Activated CD4-positive, alpha-beta T cell treated with anti-CD3 and anti-CD28 coated beads, Interleukin-2, amount 50 U/mL, for 24 hours (primary cell): ENCODE measurements at regions not wholly inside any gene's neighbourhood (a gene's known extent, or its start where the extent isn't known, plus 50 kb on each side); places are given as distances from the start of the nearest gene placed in this dataset.
"Not testable (repeated sequence)": the region's sequence is repeated elsewhere in the genome, so short reads cannot be mapped to it uniquely, and the experiment has no call there.

ENCODE experiments used
- DNase-seq, 2 donors: peaks; one replicate each; pipeline ENCODE4 v3.0.0-alpha.2; 2020; ENCODE audit warnings: low read depth in 1 of 2, low spot score in 1 of 2

DNA sequence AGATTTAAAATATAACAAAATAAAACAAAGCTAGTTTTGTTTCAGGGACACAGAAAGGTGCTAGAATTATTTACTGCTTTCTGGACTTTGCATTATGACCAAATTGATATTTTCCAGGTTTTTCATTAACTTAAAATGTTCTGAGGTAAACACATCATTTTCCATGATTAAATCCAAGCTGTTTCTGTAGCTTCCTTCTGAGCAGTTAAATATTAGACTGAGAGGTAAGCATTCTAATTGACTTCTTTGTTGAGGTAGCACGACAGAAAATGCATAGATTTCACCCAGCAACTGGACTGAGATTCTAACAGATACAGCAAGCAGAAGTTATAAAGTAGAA, 98.3 kb downstream of the BMP4 start:
- DNase-seq = no peak

DNA sequence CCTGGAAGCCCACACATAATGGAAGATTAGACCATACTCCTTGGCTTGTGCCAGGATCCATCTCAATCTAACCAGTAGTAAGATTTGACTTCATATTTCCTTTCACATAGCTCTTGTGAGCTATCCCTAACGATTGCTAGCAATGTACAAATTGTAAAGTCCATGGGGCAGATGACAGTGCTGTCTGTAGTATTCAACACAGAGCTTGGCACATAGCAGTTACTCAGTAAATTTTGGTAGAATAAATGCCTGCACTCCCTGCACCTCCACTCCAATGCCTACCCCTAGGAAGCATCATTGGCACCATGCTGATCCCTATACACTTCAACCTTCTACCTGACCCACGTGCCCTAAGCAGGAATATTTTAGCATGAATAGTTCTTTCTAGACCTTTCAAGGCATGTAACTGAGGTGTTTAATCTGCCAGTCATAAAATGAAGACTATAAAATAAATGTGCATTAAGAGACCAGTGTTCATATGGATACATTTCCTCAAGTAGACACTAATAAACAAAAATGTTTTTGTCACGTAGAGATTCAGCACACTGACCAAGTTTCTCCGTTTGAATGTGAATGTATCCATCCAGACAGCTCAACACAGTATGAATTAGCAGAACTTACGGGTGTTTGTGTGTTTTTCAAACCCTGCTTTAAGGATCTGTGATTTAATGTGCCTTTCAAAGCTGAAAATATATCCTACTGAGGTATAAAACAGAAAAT, 98.8 kb downstream of the BMP4 start:
- no peak for DNase-seq

DNA sequence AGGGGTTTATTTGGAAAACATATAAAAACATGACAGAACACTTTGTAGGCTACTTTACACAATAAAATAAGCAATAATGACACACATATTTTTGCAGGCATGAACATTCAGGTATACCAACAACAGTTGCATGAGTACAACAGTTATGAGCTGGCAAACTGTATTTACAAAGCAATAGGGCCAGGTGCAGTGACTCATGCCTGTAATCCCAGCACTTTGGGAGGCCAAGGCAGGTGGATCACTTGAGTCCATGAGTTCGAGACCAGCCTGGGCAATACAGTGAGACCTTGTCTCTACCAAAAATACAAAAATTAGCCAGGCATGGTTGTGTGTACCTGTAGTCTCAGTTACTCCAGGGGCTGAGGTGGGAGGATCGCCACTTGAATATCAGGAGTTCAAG, 101.1 kb downstream of the BMP4 start:
- no peak for DNase-seq

DNA sequence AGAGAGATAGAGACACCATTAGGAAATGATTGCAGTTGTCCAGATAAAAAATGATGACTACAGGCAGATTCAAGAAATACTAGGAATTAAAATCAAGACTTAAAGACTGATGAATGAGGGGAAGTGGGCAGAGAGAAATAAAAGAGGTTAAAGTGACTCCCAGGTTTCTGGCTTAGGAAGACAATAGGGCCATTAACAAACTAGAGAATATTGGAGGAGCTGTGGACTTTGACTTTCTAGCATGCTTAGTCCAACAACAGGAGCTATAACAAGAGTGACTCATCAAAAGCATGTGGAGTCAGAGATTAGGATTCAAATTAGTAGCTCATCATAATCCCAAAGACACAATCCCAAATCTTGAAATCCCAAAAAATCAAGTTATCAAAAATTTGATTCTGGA, 101.5 kb downstream of the BMP4 start:
- no peak for DNase-seq

DNA sequence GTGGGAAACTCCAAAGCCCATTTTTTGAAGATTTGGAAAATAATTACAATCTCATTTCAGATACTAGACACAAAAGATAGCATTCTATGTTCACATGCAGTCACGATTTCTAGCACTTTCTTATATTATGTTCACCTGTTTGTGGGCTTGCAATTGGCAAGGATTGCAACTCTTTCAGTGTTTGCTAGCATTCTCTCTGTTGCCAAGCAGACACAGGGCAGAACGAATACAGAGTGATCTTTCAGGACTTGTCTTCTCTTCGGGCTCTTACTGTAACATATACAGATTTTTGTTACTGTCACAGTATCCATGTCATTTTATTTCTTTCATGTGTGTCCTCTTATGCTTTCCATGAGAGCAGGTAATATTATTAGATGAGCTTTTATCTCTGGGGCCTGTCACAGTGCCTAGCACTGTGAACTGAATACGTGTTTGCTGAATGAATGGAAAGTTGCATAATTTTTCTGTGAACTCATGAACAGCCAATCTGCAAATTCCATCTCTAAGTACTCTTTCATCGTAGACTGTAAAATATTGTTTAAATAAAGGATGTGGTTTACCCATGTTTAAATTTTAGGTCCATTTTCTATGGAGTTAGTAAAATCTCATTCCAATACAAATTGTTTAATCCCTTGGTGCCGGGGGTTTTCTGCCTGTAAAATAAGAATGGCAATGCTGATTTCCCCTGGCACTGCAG, 105.1 kb downstream of the BMP4 start:
- DNase-seq = no peak

DNA sequence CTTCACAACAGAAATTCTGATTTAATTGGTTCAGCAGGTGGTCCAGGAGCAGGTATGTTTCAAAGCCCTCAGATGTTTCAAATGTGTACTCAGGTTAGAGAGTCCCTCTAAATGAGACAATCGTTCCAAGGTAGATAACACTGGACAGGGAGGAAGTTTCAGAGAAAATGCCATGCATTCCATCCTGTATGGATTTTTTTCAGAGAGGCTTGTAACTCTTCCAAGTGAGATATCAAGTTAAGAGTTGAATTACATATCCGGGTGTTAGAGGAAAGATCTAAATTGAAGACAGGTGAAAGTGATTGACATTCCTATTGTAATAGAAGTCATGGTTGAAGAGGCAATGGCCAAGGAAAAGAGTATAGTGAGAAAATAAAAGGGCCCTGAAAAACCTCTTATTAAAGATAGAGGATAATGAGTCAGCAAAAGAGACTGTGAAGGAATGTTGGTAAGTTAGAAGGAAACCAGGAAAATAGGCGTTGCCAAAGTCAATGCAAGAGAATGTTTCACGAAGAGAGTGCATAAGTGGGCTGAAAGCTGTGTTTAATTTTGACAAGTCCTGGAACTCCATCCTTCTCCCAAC, 105.8 kb downstream of the BMP4 start:
- no peak for DNase-seq

DNA sequence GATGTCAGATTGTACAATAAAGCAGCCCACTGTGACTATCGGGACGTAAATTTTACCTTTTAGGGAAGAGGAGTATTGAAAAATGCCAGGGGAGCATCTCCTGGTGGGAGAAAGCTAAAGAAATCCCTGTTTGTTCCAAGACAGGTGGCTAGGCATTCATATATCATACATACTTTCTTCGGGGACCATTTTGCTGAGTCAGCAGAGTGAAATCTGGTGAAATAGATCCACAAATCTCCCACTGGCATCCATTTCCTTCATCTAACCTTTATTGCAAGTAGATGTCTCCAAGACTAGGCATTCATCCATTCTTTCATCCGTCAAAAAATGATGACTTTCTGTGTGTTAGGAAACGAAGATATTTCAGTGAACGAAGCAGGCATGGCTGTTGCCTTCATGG, 107.1 kb downstream of the BMP4 start:
- DNase-seq = no peak

DNA sequence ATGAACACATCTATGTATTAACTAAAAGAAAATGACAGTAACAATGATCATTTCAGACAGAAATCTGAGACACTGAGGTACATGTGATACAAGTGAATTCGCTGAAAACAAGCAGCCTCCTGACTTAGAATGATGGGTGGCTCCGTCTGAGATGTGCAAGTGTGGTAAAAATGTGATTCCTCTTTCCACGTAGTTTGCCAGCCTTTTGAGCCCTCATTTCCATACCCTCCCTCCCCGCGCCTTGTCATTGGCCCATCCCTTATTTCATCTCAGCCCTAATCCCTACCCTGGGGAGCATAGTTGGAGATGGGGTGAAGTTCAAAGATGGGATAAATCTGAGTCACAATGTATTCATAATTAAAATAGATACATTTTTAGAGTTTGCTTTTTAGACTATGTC, 107.8 kb downstream of the BMP4 start:
- DNase-seq = no peak

DNA sequence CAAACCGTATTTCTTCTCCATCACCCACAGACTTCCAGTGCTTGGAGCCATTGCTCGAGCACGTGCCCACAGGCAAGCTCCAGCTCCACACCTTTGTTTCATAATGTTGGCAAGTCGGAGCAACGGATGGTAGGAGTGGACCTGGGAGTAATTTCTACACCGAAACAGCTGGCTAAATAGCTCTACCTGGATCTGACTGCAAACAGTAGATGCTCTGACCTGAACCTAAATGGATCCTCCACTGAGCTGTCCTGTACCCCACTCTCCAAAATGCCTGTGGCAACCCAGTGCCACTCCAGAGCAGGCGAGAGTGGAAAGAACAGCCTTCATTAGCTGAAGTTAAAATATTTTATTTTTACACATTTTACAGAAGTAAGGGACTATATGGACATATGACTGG, 108.7 kb downstream of the BMP4 start:
- no peak for DNase-seq

DNA sequence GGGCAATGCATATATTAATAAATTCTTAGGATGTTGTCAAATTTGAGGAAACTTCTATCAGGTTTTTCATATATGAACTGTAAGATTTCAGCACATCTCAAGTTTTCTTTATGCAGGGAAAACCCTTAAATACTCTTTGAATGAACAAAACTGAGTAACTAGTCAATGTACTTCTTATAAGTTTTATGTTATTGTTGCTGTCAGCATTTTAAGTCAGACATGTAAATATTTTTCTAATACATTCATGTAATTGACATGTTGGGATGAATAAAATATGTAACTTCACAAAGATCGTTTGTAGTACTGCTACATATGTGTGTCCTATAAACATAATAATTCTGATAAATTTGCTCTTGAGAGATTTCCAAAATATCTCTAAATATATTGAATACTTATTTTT, 109.6 kb downstream of the BMP4 start:
- no peak for DNase-seq

DNA sequence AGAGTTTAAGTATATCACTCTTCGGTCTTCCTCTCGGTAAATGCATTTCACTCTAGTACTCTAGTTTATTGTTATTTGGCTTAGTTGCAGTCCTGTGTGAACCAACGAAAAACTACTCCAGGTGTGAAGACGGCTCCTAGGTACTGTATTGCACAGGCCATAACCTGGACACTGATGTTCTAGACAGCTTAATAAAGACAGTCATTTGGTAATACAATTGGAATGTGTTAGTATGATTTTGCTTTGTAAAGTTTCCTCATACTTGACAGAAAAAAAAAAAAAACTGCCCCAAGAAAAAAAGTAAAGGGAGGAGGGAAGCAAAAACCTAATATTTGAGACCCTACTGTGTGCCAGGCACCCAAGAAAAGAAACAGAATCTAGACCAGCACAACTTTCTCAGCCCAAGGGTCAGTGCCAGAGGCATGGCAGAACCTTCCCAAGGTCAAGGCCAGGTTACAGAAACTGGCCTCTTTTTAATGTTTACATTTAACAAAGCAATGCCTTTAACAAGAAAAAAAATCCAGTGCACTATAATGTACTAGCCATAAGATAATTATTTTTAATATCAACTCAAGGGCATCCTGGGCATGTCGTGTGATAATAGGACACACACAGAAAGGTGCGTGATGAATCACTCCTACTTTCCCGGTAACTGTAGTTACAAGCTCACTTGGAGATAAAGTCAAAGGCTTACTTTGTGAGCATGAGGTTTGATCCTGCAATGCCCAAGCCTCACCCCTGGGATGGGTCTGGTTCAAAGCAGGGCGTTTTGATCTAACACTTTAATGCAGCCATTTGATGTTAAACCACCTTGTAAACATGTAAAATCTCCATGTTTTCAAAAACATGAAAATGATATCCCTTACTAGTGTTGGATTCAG, 110.6 kb downstream of the BMP4 start:
- DNase-seq = no peak

DNA sequence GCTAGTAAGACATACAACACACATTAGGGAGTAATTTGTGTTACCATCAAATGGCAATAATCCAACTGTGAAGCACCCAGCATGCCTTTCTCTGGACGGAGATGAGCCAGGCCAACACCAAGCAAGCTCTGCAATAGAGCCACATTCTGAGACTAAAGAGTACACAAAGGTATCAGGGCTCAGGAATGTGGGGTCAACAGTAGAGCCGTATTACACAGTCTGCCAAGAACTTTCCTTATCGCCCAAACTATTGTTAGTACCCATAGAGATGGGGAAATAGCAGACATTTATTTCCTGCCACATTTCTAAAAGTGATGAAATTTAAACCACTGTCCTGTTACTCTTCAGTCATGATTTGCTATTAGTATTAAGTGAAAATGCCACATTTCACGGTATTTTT, 113.7 kb downstream of the BMP4 start:
- DNase-seq = no peak

DNA sequence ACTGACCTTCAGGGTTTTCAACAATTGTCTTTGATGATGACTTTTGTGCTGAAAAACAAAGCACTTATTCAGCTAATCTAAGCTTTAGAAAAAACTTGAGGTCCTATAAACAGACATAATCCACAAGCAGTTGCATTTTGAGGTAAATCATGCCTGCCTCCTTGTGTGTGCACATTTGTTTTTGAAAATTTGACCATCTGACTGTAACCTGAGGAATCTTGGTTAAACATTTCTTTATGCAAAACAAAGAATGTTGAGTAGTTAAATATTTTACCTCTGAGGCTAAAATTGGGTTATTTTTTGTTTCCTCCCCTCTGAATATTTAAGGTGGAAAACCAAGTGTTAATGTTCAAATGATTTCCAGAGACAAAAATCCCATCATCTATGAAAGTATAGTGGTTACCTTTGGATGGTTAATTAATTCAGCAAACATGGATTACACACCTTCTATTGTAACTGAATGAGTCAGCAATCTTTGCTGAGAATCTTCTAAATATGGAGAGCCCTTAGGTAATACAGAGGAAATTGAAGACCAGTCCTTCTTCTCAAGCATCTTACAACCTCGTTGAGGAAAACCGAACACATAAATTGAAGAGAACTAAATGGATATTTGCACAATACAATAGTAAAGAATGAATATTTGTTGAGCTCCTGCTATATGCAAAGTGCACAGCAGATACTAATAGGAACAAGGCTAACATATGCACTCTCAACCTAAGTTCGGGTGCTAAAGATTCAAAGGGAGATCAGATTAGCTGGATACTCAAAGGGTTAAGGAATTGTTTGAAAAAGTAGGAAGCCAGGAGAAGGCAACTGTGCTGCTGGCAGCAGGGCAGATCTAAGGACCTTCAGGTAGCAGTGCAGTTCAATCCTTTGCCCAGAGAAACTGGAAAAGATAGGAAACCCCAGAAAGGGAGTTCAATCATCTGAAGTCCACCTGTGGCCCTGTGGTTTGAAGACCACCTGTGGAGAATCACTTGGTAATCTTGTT, 115.2 kb downstream of the BMP4 start:
- DNase-seq = no peak

DNA sequence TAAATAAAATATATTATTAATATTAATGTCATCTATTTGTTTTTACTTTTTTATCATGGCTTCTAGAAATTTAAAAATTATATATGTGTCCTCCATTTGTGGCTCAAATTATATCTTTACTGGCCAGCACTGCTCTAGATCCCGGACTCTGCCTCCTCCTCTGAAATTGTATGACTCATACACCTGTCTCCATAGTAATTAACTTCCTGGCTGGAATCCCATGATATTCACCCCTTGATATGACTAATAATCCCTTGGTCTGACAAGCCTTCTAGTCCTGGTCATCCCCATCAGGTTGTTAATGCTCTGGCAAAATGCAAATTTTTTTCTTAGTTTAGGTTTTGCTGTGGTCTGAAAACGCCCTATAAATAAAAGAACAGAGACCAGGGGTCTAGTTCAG, 116.2 kb downstream of the BMP4 start:
- no peak for DNase-seq

DNA sequence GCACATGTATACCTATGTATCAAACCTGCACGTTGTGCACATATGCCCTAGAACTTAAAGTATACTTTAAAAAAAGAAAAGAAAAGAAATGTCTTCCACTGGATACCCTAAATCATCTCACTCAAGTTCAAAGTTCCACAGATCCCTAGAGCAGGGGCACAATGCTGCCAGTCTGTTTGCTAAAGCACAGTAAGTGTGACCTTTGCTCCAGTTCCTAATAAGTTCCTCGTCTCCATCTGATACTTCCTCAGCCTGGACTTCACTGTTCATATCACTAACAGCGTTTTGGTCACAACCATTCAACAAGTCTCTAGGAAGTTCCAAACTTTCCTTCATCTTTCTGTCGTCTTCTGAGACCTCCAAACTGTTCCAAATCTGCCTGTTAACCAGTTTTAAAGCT, 118.3 kb downstream of the BMP4 start:
- DNase-seq = no peak

DNA sequence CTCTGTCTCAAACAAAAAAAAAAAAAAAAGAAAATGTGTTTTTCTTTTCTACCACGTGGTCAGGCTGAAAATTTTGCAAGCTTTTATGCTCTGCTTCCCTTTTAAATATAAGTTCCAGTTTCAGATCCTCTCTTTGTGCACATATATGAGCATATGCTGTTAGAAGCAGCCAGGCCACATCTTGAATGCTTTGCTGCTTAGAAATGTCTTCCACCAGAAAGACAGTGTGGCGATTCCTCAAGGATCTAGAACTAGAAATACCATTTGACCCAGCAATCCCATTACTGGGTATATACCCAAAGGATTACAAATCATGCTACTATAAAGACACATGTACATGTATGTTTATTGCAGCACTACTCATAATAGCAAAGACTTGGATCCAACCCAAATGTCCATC, 119.0 kb downstream of the BMP4 start:
- DNase-seq = not testable (repeated sequence)

DNA sequence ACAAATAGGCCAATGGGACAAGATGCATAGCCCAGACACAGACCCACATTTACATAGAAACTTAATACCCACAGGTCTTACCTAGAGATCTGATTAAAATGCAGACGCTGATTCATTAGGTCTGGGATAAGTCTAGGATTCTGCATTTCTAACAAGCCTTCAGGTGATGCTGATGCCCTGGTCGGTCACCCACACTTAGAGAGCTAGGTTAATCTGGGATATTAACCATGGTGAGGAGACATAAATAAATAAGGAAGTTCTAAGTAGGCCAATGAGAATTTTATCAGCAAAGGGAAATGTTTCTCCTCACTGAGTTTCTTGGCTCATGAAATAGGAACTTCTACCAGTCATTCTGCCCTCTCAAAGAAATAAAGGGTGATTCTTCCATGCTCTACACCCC, 120.1 kb downstream of the BMP4 start:
- no peak for DNase-seq

DNA sequence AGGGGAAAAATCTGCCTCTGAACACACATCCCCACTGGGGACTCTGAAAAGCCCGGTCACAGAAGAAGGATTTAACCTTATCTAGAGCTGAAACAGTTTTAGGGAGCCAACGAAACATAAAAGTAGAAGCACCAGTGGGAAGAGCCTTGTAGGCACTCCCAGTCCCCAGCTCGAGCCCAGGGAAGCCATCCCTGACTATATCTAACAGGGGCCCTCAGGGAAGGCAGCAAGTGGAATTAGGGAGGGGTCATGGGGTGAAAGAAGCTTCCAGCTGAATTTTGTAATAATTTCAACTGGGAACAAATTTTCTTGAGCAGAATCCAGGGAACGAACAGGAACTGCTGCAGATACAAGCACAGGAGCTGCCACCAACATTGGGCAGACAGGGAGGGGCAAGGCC, 127.8 kb downstream of the BMP4 start:
- DNase-seq = no peak

DNA sequence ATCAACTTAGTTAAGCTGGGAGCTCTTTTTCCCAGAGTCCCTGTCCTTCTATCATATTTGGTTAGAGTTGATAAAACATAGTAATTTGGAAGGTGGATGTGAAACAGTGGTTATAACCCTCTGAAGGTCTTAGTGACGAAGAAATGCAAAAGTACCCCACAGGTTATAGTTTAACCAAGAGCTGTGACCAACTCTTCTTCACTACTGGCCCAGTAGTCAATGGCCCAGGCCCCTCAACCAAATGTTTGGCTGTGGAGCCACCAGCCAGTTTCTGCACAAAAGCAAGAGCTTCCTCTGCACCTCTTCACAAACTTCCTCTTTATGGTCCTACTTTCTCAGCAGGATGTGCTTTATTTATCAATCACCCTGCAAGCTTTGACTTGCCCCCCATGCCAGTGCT, 132.6 kb downstream of the BMP4 start:
- no peak for DNase-seq

DNA sequence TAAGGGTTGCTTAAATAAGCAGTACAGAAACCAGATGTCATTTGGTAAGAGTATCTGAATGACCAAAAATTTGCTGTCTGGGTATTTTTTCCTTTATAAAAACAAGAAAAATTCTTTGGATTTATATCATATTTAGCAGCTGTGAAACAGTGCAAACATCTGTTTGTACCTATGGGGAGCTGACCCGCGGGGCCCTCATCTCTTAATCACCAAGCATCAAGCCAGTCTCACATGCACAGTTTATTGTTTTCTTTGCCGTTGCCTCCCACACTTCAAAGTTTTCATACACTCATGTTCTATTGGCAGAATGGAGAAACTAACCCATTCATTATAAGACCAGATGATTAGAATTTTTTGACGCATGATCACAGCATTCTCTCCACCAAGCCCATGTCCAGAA, 142.2 kb downstream of the BMP4 start:
- no peak for DNase-seq

DNA sequence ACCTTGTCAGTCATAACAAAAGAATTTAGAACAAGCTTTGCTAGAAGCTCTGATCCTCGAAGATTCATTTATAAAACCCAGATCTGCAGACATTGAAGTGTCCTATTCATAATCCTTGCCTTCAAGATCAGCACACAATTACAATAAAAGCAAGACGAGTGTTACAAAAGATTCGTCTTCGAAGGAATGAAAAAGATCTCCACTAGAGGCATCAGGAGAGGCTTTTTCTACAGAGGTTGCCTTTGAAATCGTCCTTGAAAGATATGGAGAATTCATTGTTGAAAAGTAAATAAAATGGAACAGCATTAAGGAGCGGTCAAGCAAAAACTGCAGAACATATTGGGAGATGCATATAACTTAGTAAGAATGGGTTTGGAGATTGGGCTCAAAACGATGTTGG, 146.4 kb downstream of the BMP4 start:
- no peak for DNase-seq
